ENCODE measurements at regions not wholly inside any gene's neighbourhood (a gene's known extent, or its start where the extent isn't known, plus 50 kb on each side); places are given as distances from the start of the nearest gene placed in this dataset.

DNA sequence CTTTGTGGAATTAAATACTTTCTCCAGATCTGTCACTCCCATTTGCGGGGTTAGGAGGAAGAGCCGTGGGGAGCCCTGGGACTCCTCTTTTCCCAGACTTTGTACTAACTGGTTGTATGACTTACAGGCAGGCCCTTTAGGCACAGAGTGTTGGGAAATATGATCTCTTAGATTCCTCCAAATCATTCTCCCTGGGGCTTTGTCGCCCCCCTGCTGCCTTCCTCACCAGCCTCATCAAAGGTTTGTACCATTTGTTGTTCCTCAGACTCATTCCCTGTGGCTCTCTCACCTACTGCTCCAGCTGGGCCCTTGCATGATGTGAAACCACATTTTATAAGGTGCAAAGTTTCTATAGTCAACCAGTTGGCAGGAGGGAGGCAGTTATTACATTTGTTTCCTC, 56.4 kb downstream of the CRYGS start:
- Histone ChIP-seq H3K27me3 (no peaks in the 10 kb centered on the region), H3K9me3 (no peaks in the 10 kb centered on the region), H3K4me3 (no peak overlapping the region), H3K27ac (no peak overlapping the region), H3K4me1 (no peaks in the 10 kb centered on the region), H3K36me3 (no peaks in the 10 kb centered on the region)
- TF ChIP-seq CTCF (IDR thresholded peaks at IDR 0.05) (no peak), POLR2A (IDR thresholded peaks at IDR 0.05) (no peak), EP300 (IDR thresholded peaks at IDR 0.05) (no peak)
- DNase-seq (ENCODE audit: low spot score in 2 of 2): no peak
- WGBS, 2 donors: 58 to 67% methylated on average over 3 of the region's 3 CpGs

- no peak overlapping the region for H3K27ac ChIP-seq
- TF ChIP-seq CTCF (IDR thresholded peaks at IDR 0.05): no peak
- TF ChIP-seq EP300 (IDR thresholded peaks at IDR 0.05): no peak
- no peak for TF ChIP-seq POLR2A (IDR thresholded peaks at IDR 0.05)
- H3K9me3 ChIP-seq: no peaks in the 10 kb centered on the region
- H3K36me3 ChIP-seq: no peaks in the 10 kb centered on the region
- WGBS, 2 donors: 74 to 75% methylated on average over 4 of the region's 4 CpGs
- H3K27me3 ChIP-seq: no peaks in the 10 kb centered on the region
- no peak overlapping the region for H3K4me3 ChIP-seq
- no peaks in the 10 kb centered on the region for H3K4me1 ChIP-seq
- DNase-seq (ENCODE audit: low spot score in 2 of 2): no peak
Measured at GRCh38 chr3:186487037-186487436, 57.1 kb downstream of the CRYGS start.

DNA sequence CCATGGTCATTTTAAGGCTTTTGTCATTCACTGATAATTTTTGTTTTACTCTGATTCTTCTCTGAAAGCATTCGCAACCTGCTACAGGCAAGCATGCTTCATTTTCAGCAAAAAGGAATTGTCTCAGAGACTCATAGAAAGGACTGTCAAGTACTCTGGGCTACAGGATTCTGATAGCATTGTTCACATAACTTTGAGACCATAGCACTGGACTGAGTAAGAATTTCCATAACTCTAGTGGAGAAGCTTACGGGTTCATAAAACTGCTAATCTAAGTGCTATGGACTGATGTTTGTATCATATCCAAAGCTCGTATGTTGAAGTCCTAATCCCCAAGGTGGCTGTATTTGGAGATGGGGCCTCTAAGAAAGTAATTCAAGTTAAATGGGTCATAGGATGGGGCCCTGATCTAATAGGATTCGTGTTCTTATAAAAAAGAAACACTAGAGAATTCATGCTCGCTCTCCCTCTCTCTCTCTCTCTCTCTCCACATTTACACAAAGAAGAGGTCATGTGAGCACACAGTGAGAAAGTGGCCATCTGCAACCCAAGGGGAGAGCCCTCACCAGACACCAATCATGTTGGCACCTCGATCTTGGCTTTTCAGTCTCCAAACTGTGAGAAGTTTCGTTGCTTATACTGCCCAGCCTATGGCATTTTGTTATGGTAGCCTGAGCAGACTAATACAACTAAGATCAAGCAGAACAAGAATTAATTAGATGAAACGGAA, 60.4 kb downstream of the CRYGS start:
- 72 to 79% methylated on average over 8 of the region's 8 CpGs for WGBS, 2 donors
- H3K4me1 ChIP-seq: no peaks in the 10 kb centered on the region
- H3K27ac ChIP-seq: no peak overlapping the region
- no peaks in the 10 kb centered on the region for H3K27me3 ChIP-seq
- no peaks in the 10 kb centered on the region for H3K9me3 ChIP-seq
- DNase-seq (ENCODE audit: low spot score in 2 of 2): no peak
- no peaks in the 10 kb centered on the region for H3K36me3 ChIP-seq
- no peak for TF ChIP-seq POLR2A (IDR thresholded peaks at IDR 0.05)
- TF ChIP-seq EP300 (IDR thresholded peaks at IDR 0.05): no peak
- TF ChIP-seq CTCF (IDR thresholded peaks at IDR 0.05): no peak
- H3K4me3 ChIP-seq: no peak overlapping the region

DNA sequence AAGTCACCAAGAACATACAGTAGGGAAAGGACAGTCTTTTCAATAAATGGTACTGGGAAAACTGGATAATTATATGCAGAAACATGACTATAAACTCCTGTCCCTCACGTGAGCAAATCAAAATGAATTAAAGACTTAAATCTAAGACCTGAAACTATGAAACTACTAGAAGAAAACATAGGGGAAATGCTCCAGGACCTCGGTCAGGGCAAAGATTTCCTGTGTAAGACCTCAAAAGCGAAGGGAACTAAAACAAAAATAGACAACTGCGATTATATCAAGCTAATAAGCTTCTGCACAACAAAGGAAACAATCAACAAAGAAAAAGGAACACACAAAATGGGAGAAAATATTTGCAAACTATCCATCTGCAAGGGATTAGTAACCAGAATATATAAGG, 62.7 kb downstream of the CRYGS start:
- H3K9me3 ChIP-seq: no peaks in the 10 kb centered on the region
- H3K4me3 ChIP-seq: no peak overlapping the region
- 60 to 67% methylated on average over 4 of the region's 4 CpGs for whole genome bisulfite sequencing, 2 donors
- no peaks in the 10 kb centered on the region for H3K36me3 ChIP-seq
- no peak overlapping the region for H3K27ac ChIP-seq
- no peaks in the 10 kb centered on the region for H3K27me3 ChIP-seq
- DNase-seq (ENCODE audit: low spot score in 2 of 2): no peak
- H3K4me1 ChIP-seq: no peaks in the 10 kb centered on the region
- TF ChIP-seq CTCF (IDR thresholded peaks at IDR 0.05) (no peak), POLR2A (IDR thresholded peaks at IDR 0.05) (no peak), EP300 (IDR thresholded peaks at IDR 0.05) (no peak)

DNA sequence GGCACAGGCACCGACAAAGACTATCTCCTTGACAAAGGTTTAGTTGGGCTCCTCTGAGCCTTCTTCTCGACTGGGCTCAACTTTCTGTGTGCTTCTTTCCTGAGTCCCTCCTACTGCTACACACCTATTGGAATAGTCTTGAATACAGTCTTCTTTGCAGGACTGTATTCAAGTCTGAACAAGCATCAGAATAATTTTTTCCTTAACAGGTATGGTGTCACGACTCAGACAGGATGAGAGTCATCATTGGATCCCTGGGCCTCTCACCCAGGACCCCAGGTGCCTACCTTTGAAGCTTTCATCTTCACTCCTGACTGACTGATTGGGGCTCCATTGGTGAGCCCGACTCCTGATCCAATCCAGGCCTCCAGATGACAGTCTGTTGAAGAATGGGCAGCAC, 66.3 kb downstream of the CRYGS start:
- TF ChIP-seq POLR2A (IDR thresholded peaks at IDR 0.05): no peak
- TF ChIP-seq EP300 (IDR thresholded peaks at IDR 0.05): no peak
- no peak for TF ChIP-seq CTCF (IDR thresholded peaks at IDR 0.05)
- H3K27me3 ChIP-seq: no peaks in the 10 kb centered on the region
- no peak for DNase-seq (ENCODE audit: low spot score in 2 of 2)
- H3K4me1 ChIP-seq: no peaks in the 10 kb centered on the region
- no peaks in the 10 kb centered on the region for H3K9me3 ChIP-seq
- H3K36me3 ChIP-seq: no peaks in the 10 kb centered on the region
- H3K27ac ChIP-seq: no peak overlapping the region
- 81 to 89% methylated on average over 4 of the region's 4 CpGs for WGBS, 2 donors
- no peak overlapping the region for H3K4me3 ChIP-seq

All from tibial nerve (tissue), 4 donors.